ENCODE measurements at regions not wholly inside any gene's neighbourhood (a gene's known extent, or its start where the extent isn't known, plus 50 kb on each side); places are given as distances from the start of the nearest gene placed in this dataset.

DNA sequence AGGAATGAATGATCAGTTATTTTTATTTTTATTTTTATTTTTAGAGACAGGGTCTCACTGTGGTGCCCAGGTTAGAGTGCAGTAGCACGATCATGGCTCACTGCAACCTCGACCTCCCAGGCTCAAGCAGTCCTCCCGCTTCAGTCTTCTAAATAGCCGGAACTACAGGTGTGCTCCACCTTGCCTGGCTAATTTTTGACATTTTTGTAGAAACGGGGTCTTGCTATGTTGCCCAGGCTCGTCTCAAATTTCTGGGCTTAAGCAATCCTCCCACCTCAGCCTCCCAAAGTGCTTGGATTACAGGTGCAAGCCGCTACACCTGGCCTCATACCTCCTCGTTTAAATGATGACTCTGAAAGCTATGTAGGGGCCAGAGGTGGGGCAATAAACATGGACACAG is 706.0 kb downstream of the MED13L start:
- H4K20me1 ChIP-seq (replicated peaks; ENCODE audit: control insufficient read depth, extremely low read depth, insufficient read depth, low read length), result no peaks in the 10 kb centered on the region
- H3K27ac ChIP-seq (ENCODE audit: insufficient read depth, low read depth, low read length), result no peak overlapping the region
- H3K9me3 ChIP-seq (replicated peaks; ENCODE audit: control insufficient read depth, insufficient read depth, low read length), result peaks cover 2% of the 10 kb centered on the region
- ChIA-PET POLR2A (no interaction called here), CTCF (no interaction called here)
- dilution Hi-C loops (cut with MboI; ENCODE audit: extremely low pct_ligation_motif_present, low sequenced_read_pairs), result no loop called here
- H3K27me3 ChIP-seq (ENCODE audit: control insufficient read depth in 2 of 2, insufficient read depth in 2 of 2, low read length in 2 of 2), result no peaks in the 10 kb centered on the region
- no peaks in the 10 kb centered on the region for H3K79me2 ChIP-seq (ENCODE audit: control insufficient read depth, insufficient read depth, low read length)
- intact Hi-C loops (cut with micrococcal nuclease), result no loop called here
- H3K4me3 ChIP-seq (replicated peaks in 1 of 3; ENCODE audit: insufficient read depth in 1 of 3, low read depth in 1 of 3, low read length in 3 of 3), result no peak overlapping the region
- H3K4me2 ChIP-seq (ENCODE audit: insufficient read depth, low read length), result no peak overlapping the region
- no peak for TF ChIP-seq EZH2 (IDR thresholded peaks at IDR 0.05; ENCODE audit: borderline replicate concordance, low read depth, low read length, severe bottlenecking)
- TF ChIP-seq, protein P1, sequence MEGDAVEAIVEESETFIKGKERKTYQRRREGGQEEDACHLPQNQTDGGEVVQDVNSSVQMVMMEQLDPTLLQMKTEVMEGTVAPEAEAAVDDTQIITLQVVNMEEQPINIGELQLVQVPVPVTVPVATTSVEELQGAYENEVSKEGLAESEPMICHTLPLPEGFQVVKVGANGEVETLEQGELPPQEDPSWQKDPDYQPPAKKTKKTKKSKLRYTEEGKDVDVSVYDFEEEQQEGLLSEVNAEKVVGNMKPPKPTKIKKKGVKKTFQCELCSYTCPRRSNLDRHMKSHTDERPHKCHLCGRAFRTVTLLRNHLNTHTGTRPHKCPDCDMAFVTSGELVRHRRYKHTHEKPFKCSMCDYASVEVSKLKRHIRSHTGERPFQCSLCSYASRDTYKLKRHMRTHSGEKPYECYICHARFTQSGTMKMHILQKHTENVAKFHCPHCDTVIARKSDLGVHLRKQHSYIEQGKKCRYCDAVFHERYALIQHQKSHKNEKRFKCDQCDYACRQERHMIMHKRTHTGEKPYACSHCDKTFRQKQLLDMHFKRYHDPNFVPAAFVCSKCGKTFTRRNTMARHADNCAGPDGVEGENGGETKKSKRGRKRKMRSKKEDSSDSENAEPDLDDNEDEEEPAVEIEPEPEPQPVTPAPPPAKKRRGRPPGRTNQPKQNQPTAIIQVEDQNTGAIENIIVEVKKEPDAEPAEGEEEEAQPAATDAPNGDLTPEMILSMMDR (IDR thresholded peaks at IDR 0.05; ENCODE audit: extremely low read depth in 1 of 2, insufficient read depth in 1 of 2, low read depth in 1 of 2, low read length in 2 of 2), result no peak
- TF ChIP-seq MYC (IDR thresholded peaks at IDR 0.05; ENCODE audit: low read depth, low read length), result no peak
- TF ChIP-seq, protein P2, sequence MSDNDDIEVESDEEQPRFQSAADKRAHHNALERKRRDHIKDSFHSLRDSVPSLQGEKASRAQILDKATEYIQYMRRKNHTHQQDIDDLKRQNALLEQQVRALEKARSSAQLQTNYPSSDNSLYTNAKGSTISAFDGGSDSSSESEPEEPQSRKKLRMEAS (IDR thresholded peaks at IDR 0.05; ENCODE audit: insufficient read depth, insufficient read length), result no peak
- TF ChIP-seq GATA2 (IDR thresholded peaks at IDR 0.05; ENCODE audit: insufficient read depth, insufficient read length, low read depth, low read length), result no peak
- no peak for TF ChIP-seq JUN (IDR thresholded peaks at IDR 0.05; ENCODE audit: borderline replicate concordance, insufficient read depth, insufficient read length, low read depth)
- TF ChIP-seq POLR2A (IDR thresholded peaks at IDR 0.05; ENCODE audit: low read depth, low read length), result no peak
- no peak for TF ChIP-seq POLR2AphosphoS5 (IDR thresholded peaks at IDR 0.05; ENCODE audit: insufficient read depth, low read depth, low read length)
- TF ChIP-seq FOS (IDR thresholded peaks at IDR 0.05; ENCODE audit: borderline replicate concordance, insufficient read depth, low read length), result no peak
- no peak for FAIRE-seq
- no peaks in the 10 kb centered on the region for H3K4me1 ChIP-seq (ENCODE audit: control insufficient read depth, extremely low read depth, insufficient read depth, low read length)
- no TSS peak for BruUV-seq (replicated peaks)
- H2AFZ ChIP-seq (ENCODE audit: low read depth, low read length), result no peak overlapping the region
- H3K36me3 ChIP-seq (ENCODE audit: control insufficient read depth in 2 of 2, extremely low read depth in 1 of 2, insufficient read depth in 2 of 2, low read length in 2 of 2), result no peaks in the 10 kb centered on the region
- no peak for DNase-seq (ENCODE audit: low read depth, low spot score)
- no peaks in the 10 kb centered on the region for H3K9me1 ChIP-seq (replicated peaks; ENCODE audit: control insufficient read depth, extremely low read depth, insufficient read depth, low read length)
- no peak overlapping the region for H3K9ac ChIP-seq (replicated peaks; ENCODE audit: extremely low read depth, insufficient read depth, low read length)

All from endothelial cell of umbilical vein (primary cell).